GM23248 (cell line): ENCODE measurements at regions not wholly inside any gene's neighbourhood (a gene's known extent, or its start where the extent isn't known, plus 50 kb on each side); places are given as distances from the start of the nearest gene placed in this dataset.
"Not testable (repeated sequence)": the region's sequence is repeated elsewhere in the genome, so short reads cannot be mapped to it uniquely, and the experiment has no call there.

Experiments
- DNase-seq: peaks from one replicate; pipeline ENCODE4 v3.0.0-alpha.2; 2015
- H2AFZ ChIP-seq: fragments of 200-600 bp; sonication (generic); 2 replicates; pipeline ENCODE4 v1.6.1; 2016; ENCODE audit warnings: antibody characterized with exemption
- H3F3A ChIP-seq: fragments of 200-600 bp; sonication (generic); 2 replicates; pipeline ENCODE4 v1.6.1; 2016; ENCODE audit warnings: mild to moderate bottlenecking, antibody characterized with exemption, mixed run types; ENCODE audit not compliant: insufficient read depth
- H3K27ac ChIP-seq: fragments of 200-600 bp; sonication (generic); 2 replicates; pipeline ENCODE4 v1.5.1; 2016; ENCODE audit warnings: mild to moderate bottlenecking
- H3K27me3 ChIP-seq: fragments of 200-600 bp; sonication (generic); replicated peaks from 2 replicates; pipeline ENCODE4 v1.6.1; 2016; ENCODE audit warnings: mild to moderate bottlenecking; ENCODE audit not compliant: insufficient read depth
- H3K36me3 ChIP-seq: fragments of 200-600 bp; sonication (generic); 2 replicates; pipeline ENCODE4 v1.6.1; 2016; ENCODE audit warnings: low read depth, mild to moderate bottlenecking
- H3K4me1 ChIP-seq: fragments of 200-600 bp; sonication (generic); 2 replicates; pipeline ENCODE4 v1.6.1; 2016; ENCODE audit warnings: mild to moderate bottlenecking; ENCODE audit not compliant: insufficient read depth
- H3K4me2 ChIP-seq: fragments of 200-600 bp; sonication (generic); one replicate; pipeline ENCODE4 v1.6.1; 2016; ENCODE audit warnings: mild to moderate bottlenecking; ENCODE audit not compliant: unreplicated experiment
- H3K4me3 ChIP-seq: fragments of 200-600 bp; sonication (generic); 2 replicates; pipeline ENCODE4 v1.5.1; 2016; ENCODE audit warnings: mild to moderate bottlenecking
- H3K79me2 ChIP-seq: fragments of 200-600 bp; sonication (generic); 2 replicates; pipeline ENCODE4 v1.6.1; 2016; ENCODE audit warnings: mild to moderate bottlenecking; ENCODE audit not compliant: insufficient read depth
- H3K9ac ChIP-seq: fragments of 200-600 bp; sonication (generic); 2 replicates; pipeline ENCODE4 v1.6.1; 2016; ENCODE audit warnings: mild to moderate bottlenecking
- H3K9me2 ChIP-seq: fragments of 200-600 bp; sonication (generic); 2 replicates; pipeline ENCODE4 v1.6.1; 2016; ENCODE audit warnings: mixed run types, mild to moderate bottlenecking, moderate library complexity; ENCODE audit not compliant: insufficient read depth
- H3K9me3 ChIP-seq: fragments of 200-600 bp; sonication (generic); one replicate; pipeline ENCODE4 v1.6.1; 2017; ENCODE audit warnings: low read depth
- H4K20me1 ChIP-seq: fragments of 200-600 bp; sonication (generic); 2 replicates; pipeline ENCODE4 v1.6.0; 2016; ENCODE audit not compliant: insufficient read depth
- EZH2 ChIP-seq: fragments of 200-600 bp; sonication (generic); IDR thresholded peaks from 2 replicates; pipeline ENCODE4 v1.6.1; 2018; ENCODE audit warnings: antibody characterized with exemption, mild to moderate bottlenecking; ENCODE audit not compliant: insufficient read depth, poor library complexity, severe bottlenecking
- EZH2phosphoT487 ChIP-seq: fragments of 200-600 bp; sonication (generic); IDR thresholded peaks from 2 replicates; pipeline ENCODE4 v1.6.1; 2018; ENCODE audit warnings: antibody characterized with exemption, moderate library complexity, mild to moderate bottlenecking, low read depth; ENCODE audit not compliant: insufficient read depth
- WGBS, 2 experiments: methylation state at CpG; one replicate each; pipeline ENCODE4 v1.1.6; 2015 to 2017; ENCODE audit warnings: low lambda C conversion rate in 2 of 2, low coverage in 1 of 2; ENCODE audit errors: missing lambda C conversion rate in 2 of 2; 5-methylcytosine and 5-hydroxymethylcytosine counted together
- in situ Hi-C: fragments of 300-500 bp; cut with MboI; formaldehyde crosslinking; loops from 2 replicates; pipeline ENCODE4 v1.15.0; 2020

GRCh38 chr4:26206999-26207398, 113.8 kb upstream of the RBPJ start:
- H3K4me2 ChIP-seq, result peak overlapping the region; percentile 41
- H3K27me3 ChIP-seq, result peaks cover 47% of the 10 kb centered on the region
- 25 to 32% methylated on average over 3 of the region's 3 CpGs for WGBS, 2 experiments
- no peaks in the 10 kb centered on the region for H4K20me1 ChIP-seq
- H3K9me3 ChIP-seq, result no peaks in the 10 kb centered on the region
- H3F3A ChIP-seq, result peaks cover 6% of the 10 kb centered on the region; the same call in 1 of the 2 replicates
- in situ Hi-C loops, result no loop called here
- H3K9me2 ChIP-seq, result no peaks in the 10 kb centered on the region
- DNase-seq, result no peak
- H3K4me1 ChIP-seq, result peaks cover 12% of the 10 kb centered on the region
- no peak overlapping the region for H2AFZ ChIP-seq
- H3K4me3 ChIP-seq, result no peak overlapping the region
- H3K79me2 ChIP-seq, result no peaks in the 10 kb centered on the region
- no peak overlapping the region for H3K27ac ChIP-seq
- no peak for TF ChIP-seq EZH2
- TF ChIP-seq EZH2phosphoT487, result no peak
- H3K36me3 ChIP-seq, result no peaks in the 10 kb centered on the region
- H3K9ac ChIP-seq, result no peak overlapping the region

GRCh38 chr4:26207631-26208030, 113.2 kb upstream of the RBPJ start:
- H2AFZ ChIP-seq, result no peak overlapping the region
- H3K27ac ChIP-seq, result no peak overlapping the region

GRCh38 chr4:26208237-26208994, 112.4 kb upstream of the RBPJ start:
- Histone ChIP-seq H3K9me3 (no peaks in the 10 kb centered on the region), H3K4me1 (peaks cover 12% of the 10 kb centered on the region), H4K20me1 (no peaks in the 10 kb centered on the region), H2AFZ (no peak overlapping the region), H3K36me3 (no peaks in the 10 kb centered on the region), H3K79me2 (no peaks in the 10 kb centered on the region), H3K27me3 (peaks cover 54% of the 10 kb centered on the region), H3K27ac (no peak overlapping the region), H3F3A (peaks cover 6% of the 10 kb centered on the region; the same call in 1 of the 2 replicates), H3K4me2 (no peak overlapping the region), H3K4me3 (no peak overlapping the region), H3K9me2 (no peaks in the 10 kb centered on the region), H3K9ac (no peak overlapping the region)
- TF ChIP-seq EZH2phosphoT487, result no peak
- TF ChIP-seq EZH2, result no peak
- in situ Hi-C loops, result no loop called here
- no peak for DNase-seq
- 65 to 76% methylated on average over 2 of the region's 2 CpGs for WGBS, 2 experiments

More at GRCh38 chr4:26207631-26208030, 113.2 kb upstream of the RBPJ start:
- Histone ChIP-seq H3K79me2 (no peaks in the 10 kb centered on the region), H3K27me3 (peaks cover 47% of the 10 kb centered on the region), H3K9me3 (no peaks in the 10 kb centered on the region), H3K9ac (no peak overlapping the region), H3K4me2 (no peak overlapping the region), H3K4me3 (no peak overlapping the region), H3F3A (peaks cover 6% of the 10 kb centered on the region; the same call in 1 of the 2 replicates), H4K20me1 (no peaks in the 10 kb centered on the region), H3K9me2 (no peaks in the 10 kb centered on the region), H3K4me1 (peaks cover 12% of the 10 kb centered on the region), H3K36me3 (no peaks in the 10 kb centered on the region)
- DNase-seq, result peak; percentile 23
- 39 to 40% methylated on average over 3 of the region's 3 CpGs for WGBS, 2 experiments
- in situ Hi-C loops, result no loop called here
- TF ChIP-seq EZH2 (no peak), EZH2phosphoT487 (no peak)

GRCh38 chr4:26209378-26209777, 111.4 kb upstream of the RBPJ start:
- H3K9me3 ChIP-seq, H3K27ac ChIP-seq, H3K4me3 ChIP-seq, H3K79me2 ChIP-seq, H3K4me2 ChIP-seq, H3K9me2 ChIP-seq, H2AFZ ChIP-seq, H4K20me1 ChIP-seq, in situ Hi-C loops, H3K9ac ChIP-seq, DNase-seq, H3F3A ChIP-seq, H3K36me3 ChIP-seq: not testable (repeated sequence)
- peaks cover 56% of the 10 kb centered on the region for H3K27me3 ChIP-seq
- H3K4me1 ChIP-seq, result peaks cover 12% of the 10 kb centered on the region
- WGBS, 2 experiments, result 91 to 100% methylated on average over 1 of the region's 1 CpG

- DNase-seq, result no peak
- in situ Hi-C loops, result no loop called here
- H3K79me2 ChIP-seq, result no peaks in the 10 kb centered on the region
- no peaks in the 10 kb centered on the region for H3K9me3 ChIP-seq
- H3K9me2 ChIP-seq, result no peaks in the 10 kb centered on the region
- 96 to 100% methylated on average over 2 of the region's 2 CpGs for WGBS, 2 experiments
- H3K9ac ChIP-seq, result no peak overlapping the region
- peaks cover 49% of the 10 kb centered on the region for H3K27me3 ChIP-seq
- no peak overlapping the region for H3K27ac ChIP-seq
- no peaks in the 10 kb centered on the region for H3K36me3 ChIP-seq
- no peak overlapping the region for H3K4me2 ChIP-seq
- TF ChIP-seq EZH2phosphoT487, result no peak
- no peak for TF ChIP-seq EZH2
- H3K4me1 ChIP-seq, result no peaks in the 10 kb centered on the region
- H2AFZ ChIP-seq, result no peak overlapping the region
- no peaks in the 10 kb centered on the region for H3F3A ChIP-seq
- H3K4me3 ChIP-seq, result no peak overlapping the region
- no peaks in the 10 kb centered on the region for H4K20me1 ChIP-seq
These were observed 108.3 kb upstream of the RBPJ start for GRCh38 chr4:26212528-26212927.
